SK-N-SH (cell line): ENCODE measurements at regions not wholly inside any gene's neighbourhood (a gene's known extent, or its start where the extent isn't known, plus 50 kb on each side); places are given as distances from the start of the nearest gene placed in this dataset.

Experiments
- CTCF ChIA-PET: fragments of 300-600, 350-600 bp; formaldehyde crosslinking; extraction: SDS; loops from one replicate; lab custom pipeline; 2021; lab: Yijun Ruan, JAX
- POLR2A ChIA-PET: fragments of 350-600 bp; sonication (Branson Sonifier 250); formaldehyde crosslinking; extraction: SDS; loops from one replicate; lab custom pipeline; 2020; ENCODE audit warnings: antibody characterized with exemption, inconsistent platforms; lab: Yijun Ruan, JAX
- DNase-seq: peaks from one replicate; pipeline ENCODE4 v3.0.0; 2012
- H2AFZ ChIP-seq: fragments of 200-600 bp; sonication (generic); 2 replicates; pipeline ENCODE4 v1.8.1; 2016; ENCODE audit warnings: antibody characterized with exemption, mild to moderate bottlenecking, low read depth
- H3F3A ChIP-seq: fragments of 200-600 bp; sonication (generic); replicated peaks from 2 replicates; pipeline ENCODE3; 2016; ENCODE audit warnings: antibody characterized with exemption, mild to moderate bottlenecking; ENCODE audit not compliant: insufficient read depth
- H3K27ac ChIP-seq, 2 experiments: fragments of 200-500 bp in 1 of 2; fragments of 200-600 bp in 1 of 2; sonication (Bioruptor generic) in 1 of 2; sonication (generic), shearing (Covaris generic) in 1 of 2; 2 replicates each; pipeline versions ENCODE4 v1.5.1 to v1.6.1; 2014 to 2016; ENCODE audit warnings: low read depth in 2 of 2, inconsistent platforms in 1 of 2, low read length in 1 of 2, mild to moderate bottlenecking in 1 of 2, mixed read lengths in 1 of 2
- H3K27me3 ChIP-seq: fragments of 200-600 bp; sonication (generic), shearing (Covaris generic); 2 replicates; pipeline ENCODE4 v1.6.1; 2016; ENCODE audit warnings: mixed run types; ENCODE audit not compliant: insufficient read depth
- H3K36me3 ChIP-seq, 2 experiments: fragments of 200-500 bp in 1 of 2; fragments of 200-600 bp in 1 of 2; sonication (Bioruptor generic) in 1 of 2; sonication (generic) in 1 of 2; replicated peaks in 1 of 2; 2 replicates each; pipeline versions ENCODE3 to v1.5.1; 2014 to 2016; ENCODE audit warnings: low read length in 1 of 2, mild to moderate bottlenecking in 1 of 2; ENCODE audit not compliant: insufficient read depth in 2 of 2, control insufficient read depth in 1 of 2
- H3K4me1 ChIP-seq, 2 experiments: fragments of 200-500 bp in 1 of 2; fragments of 200-600 bp in 1 of 2; sonication (Bioruptor generic) in 1 of 2; sonication (generic), shearing (Covaris generic) in 1 of 2; 2 replicates each; pipeline versions ENCODE4 v1.5.1 to v1.6.1; 2014 to 2016; ENCODE audit warnings: low read depth in 1 of 2, low read length in 1 of 2, mixed run types in 1 of 2; ENCODE audit not compliant: insufficient read depth in 2 of 2, control insufficient read depth in 1 of 2
- H3K4me2 ChIP-seq: fragments of 200-600 bp; sonication (generic), shearing (Covaris generic); 2 replicates; pipeline ENCODE4 v1.6.1; 2017; ENCODE audit warnings: mixed run types
- H3K4me3 ChIP-seq, 2 experiments: fragments of 200-500 bp in 1 of 2; fragments of 200-600 bp in 1 of 2; sonication (Bioruptor generic) in 1 of 2; sonication (generic), shearing (Covaris generic) in 1 of 2; 2 replicates each; pipeline versions ENCODE4 v1.5.1 to v1.8.1; 2014 to 2016; ENCODE audit warnings: low read depth in 2 of 2, inconsistent platforms in 1 of 2, low read length in 1 of 2, mild to moderate bottlenecking in 1 of 2, mixed read lengths in 1 of 2, moderate library complexity in 1 of 2
- H3K79me2 ChIP-seq: fragments of 200-600 bp; sonication (generic); 2 replicates; pipeline ENCODE4 v1.8.1; 2017; ENCODE audit warnings: mild to moderate bottlenecking; ENCODE audit not compliant: insufficient read depth
- H3K9ac ChIP-seq: fragments of 200-600 bp; sonication (generic); 2 replicates; pipeline ENCODE4 v1.6.1; 2017; ENCODE audit warnings: mixed run types
- H3K9me2 ChIP-seq: fragments of 200-600 bp; sonication (generic); 2 replicates; pipeline ENCODE4 v1.6.1; 2017; ENCODE audit warnings: mixed run types
- H3K9me3 ChIP-seq: fragments of 200-600 bp; sonication (generic); 2 replicates; pipeline ENCODE4 v1.6.1; 2017; ENCODE audit warnings: mixed run types, mild to moderate bottlenecking, moderate library complexity
- H4K20me1 ChIP-seq: fragments of 200-600 bp; sonication (generic); 2 replicates; pipeline ENCODE4 v1.6.1; 2017; ENCODE audit warnings: mild to moderate bottlenecking, mixed run types; ENCODE audit not compliant: insufficient read depth
- ELF1 ChIP-seq: IDR thresholded peaks from 2 replicates; pipeline ENCODE4 v1.4.0; 2012
- EZH2phosphoT487 ChIP-seq: fragments of 200-600 bp; sonication (generic); IDR thresholded peaks from 2 replicates; pipeline ENCODE4 v1.6.1; 2017; ENCODE audit warnings: low read depth, mixed run types, mild to moderate bottlenecking, antibody characterized with exemption, moderate library complexity, borderline replicate concordance
- FOXM1 ChIP-seq: IDR thresholded peaks from 2 replicates; pipeline ENCODE4 v1.4.0; 2012; ENCODE audit warnings: low read depth, mild to moderate bottlenecking
- GATA2 ChIP-seq: sonication (generic); formaldehyde crosslinking; IDR thresholded peaks from 2 replicates; pipeline ENCODE4 v1.5.0; 2020; ENCODE audit warnings: mild to moderate bottlenecking, missing genetic modification reagents
- MXI1 ChIP-seq: IDR thresholded peaks from 2 replicates; pipeline ENCODE4 v1.6.1; 2012; ENCODE audit warnings: mild to moderate bottlenecking, low read depth, low read length, improper control_type of control experiment
- NRF1 ChIP-seq: IDR thresholded peaks from 2 replicates; pipeline ENCODE4 v1.6.1; 2012; ENCODE audit warnings: low read depth, mild to moderate bottlenecking, low read length
- POLR2AphosphoS5 ChIP-seq: IDR thresholded peaks from 2 replicates; pipeline ENCODE4 v1.6.1; 2012; ENCODE audit warnings: low read depth, low read length
- TAF1 ChIP-seq: IDR thresholded peaks from 2 replicates; pipeline ENCODE4 v1.6.1; 2012; ENCODE audit warnings: low read depth, mild to moderate bottlenecking, low read length, moderate library complexity, borderline replicate concordance
- TCF12 ChIP-seq: IDR thresholded peaks from 2 replicates; pipeline ENCODE4 v1.4.0; 2012
- YY1 ChIP-seq: IDR thresholded peaks from 2 replicates; pipeline ENCODE4 v1.4.0; 2012; ENCODE audit warnings: low read depth, mild to moderate bottlenecking
- WGBS: methylation state at CpG from one replicate; pipeline ENCODE4 v1.1.6; 2017; ENCODE audit warnings: low lambda C conversion rate; 5-methylcytosine and 5-hydroxymethylcytosine counted together
- TF ChIP-seq, protein P1 (sequence below): fragments of 150-350 bp; IDR thresholded peaks from 2 replicates; pipeline ENCODE4 v1.6.1; 2017; ENCODE audit warnings: antibody characterized with exemption, low read length, low read depth, borderline replicate concordance
- TF ChIP-seq, protein P2 (sequence below): IDR thresholded peaks from 2 replicates; pipeline ENCODE4 v1.6.1; 2012; ENCODE audit warnings: mild to moderate bottlenecking, low read depth, low read length, moderate library complexity
- TF ChIP-seq, protein P3 (sequence below): fragments of 150-350 bp; IDR thresholded peaks from 2 replicates; pipeline ENCODE4 v1.6.1; 2016; ENCODE audit warnings: mild to moderate bottlenecking, low read depth, low read length
- TF ChIP-seq, protein P4 (sequence below): fragments of 200-600 bp; sonication (generic); IDR thresholded peaks from 2 replicates; pipeline ENCODE4 v1.6.1; 2017; ENCODE audit warnings: antibody characterized with exemption, mild to moderate bottlenecking, moderate library complexity
- TF ChIP-seq, protein P5 (sequence below): IDR thresholded peaks from 2 replicates; pipeline ENCODE4; 2012

DNA sequence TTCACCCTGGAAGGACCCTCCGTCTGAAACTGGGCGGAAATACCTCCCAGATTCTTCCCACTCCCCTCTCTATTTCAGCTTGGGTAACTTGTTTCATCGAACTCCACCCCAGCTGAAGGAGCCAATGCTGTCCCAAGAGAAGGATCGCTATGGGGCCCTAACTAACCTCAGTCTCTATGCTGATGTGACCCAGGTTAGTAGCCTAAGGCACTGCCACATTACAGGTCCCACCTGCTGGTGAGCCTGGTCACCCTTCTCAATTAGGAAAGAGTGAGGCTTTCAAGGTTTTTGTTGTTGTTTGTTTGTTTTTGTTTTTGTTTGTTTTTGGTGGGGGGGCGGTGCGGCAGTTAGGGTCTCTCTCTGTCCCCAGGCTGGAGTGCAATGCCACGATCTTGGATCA is 168.4 kb downstream of the OR2B2 start:
- H3K27ac ChIP-seq, result no peak overlapping the region
- H3F3A ChIP-seq, result no peaks in the 10 kb centered on the region
- ChIA-PET POLR2A (no interaction called here), CTCF (interaction anchor here (0.6 to 3.6 kb wide), 2 partner anchors 8 to 289 kb away, joined by 3 to 16 read pairs; no protein-coding TSS in a partner anchor)
- WGBS, result 22% methylated on average over 7 of the region's 7 CpGs
- no peaks in the 10 kb centered on the region for H3K79me2 ChIP-seq
- TF ChIP-seq FOXM1, result no peak
- no peak for TF ChIP-seq MXI1
- no peak for TF ChIP-seq YY1
- no peak for TF ChIP-seq TCF12
- H3K4me2 ChIP-seq, result no peak overlapping the region
- no peaks in the 10 kb centered on the region for H4K20me1 ChIP-seq
- H3K27me3 ChIP-seq, result peaks cover 22% of the 10 kb centered on the region; the same call in 1 of the 2 replicates
- DNase-seq, result no peak
- H3K4me1 ChIP-seq, result no peaks in the 10 kb centered on the region
- no peaks in the 10 kb centered on the region for H3K9me2 ChIP-seq
- no peak overlapping the region for H3K4me3 ChIP-seq
- H3K9me3 ChIP-seq, result no peaks in the 10 kb centered on the region
- no peak overlapping the region for H3K9ac ChIP-seq
- no peaks in the 10 kb centered on the region for H3K36me3 ChIP-seq
- no peak overlapping the region for H2AFZ ChIP-seq

DNA sequence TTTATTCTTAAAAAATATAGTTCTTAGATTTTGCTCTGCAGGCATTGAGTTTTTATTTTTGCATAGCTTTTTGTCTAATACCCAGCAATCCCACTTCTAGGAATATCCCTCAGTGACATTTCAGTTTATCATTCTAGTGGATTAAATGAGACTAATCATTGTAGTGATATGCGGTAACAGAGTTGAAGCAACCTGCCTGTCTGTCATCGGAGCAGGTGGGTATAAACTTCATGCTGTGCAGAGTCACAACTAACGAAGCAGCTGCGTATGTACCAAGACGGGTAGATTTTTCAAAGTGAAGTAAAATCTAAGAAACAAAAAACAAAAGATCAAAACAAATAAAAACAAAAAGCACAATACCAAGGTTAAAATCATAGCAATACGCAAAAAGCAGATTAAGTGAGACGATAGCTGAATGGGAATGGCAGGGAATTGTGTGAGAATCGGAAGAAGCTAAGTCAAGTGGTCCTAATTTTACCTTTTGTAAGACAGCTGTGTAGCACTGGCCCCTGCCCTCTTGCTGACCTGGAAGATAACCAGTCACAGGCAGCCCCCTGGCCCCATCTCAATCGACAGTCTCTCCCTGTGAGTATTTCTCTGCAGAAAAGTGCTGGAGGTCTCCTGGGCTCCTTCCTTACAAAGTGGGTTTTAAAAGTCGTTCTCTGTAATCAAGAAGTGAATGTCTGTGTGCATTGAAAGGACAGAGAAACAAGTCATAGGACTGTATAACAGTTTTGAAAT is 169.2 kb downstream of the OR2B2 start:
- ChIA-PET CTCF (interaction anchor here (0.7 to 3.6 kb wide), 2 partner anchors 9 to 17 kb away, joined by 3 to 16 read pairs; no protein-coding TSS in a partner anchor), POLR2A (no interaction called here)
- no peak overlapping the region for H3K4me2 ChIP-seq
- H3K27ac ChIP-seq, result no peak overlapping the region
- DNase-seq, result no peak
- H3K9me3 ChIP-seq, result no peaks in the 10 kb centered on the region
- H3F3A ChIP-seq, result no peaks in the 10 kb centered on the region
- H3K27me3 ChIP-seq, result peaks cover 17% of the 10 kb centered on the region; the same call in 1 of the 2 replicates
- no peaks in the 10 kb centered on the region for H3K9me2 ChIP-seq
- H3K4me3 ChIP-seq, result no peak overlapping the region
- no peaks in the 10 kb centered on the region for H3K4me1 ChIP-seq
- no peak overlapping the region for H2AFZ ChIP-seq
- H3K79me2 ChIP-seq, result no peaks in the 10 kb centered on the region
- no peaks in the 10 kb centered on the region for H3K36me3 ChIP-seq
- H4K20me1 ChIP-seq, result no peaks in the 10 kb centered on the region
- 20% methylated on average over 10 of the region's 10 CpGs for WGBS
- H3K9ac ChIP-seq, result no peak overlapping the region
- TF ChIP-seq NRF1 (no peak), ELF1 (no peak), EZH2phosphoT487 (no peak), GATA2 (CRISPR knock-in tag) (no peak), TAF1 (no peak), POLR2AphosphoS5 (no peak)
- TF ChIP-seq, protein P1, sequence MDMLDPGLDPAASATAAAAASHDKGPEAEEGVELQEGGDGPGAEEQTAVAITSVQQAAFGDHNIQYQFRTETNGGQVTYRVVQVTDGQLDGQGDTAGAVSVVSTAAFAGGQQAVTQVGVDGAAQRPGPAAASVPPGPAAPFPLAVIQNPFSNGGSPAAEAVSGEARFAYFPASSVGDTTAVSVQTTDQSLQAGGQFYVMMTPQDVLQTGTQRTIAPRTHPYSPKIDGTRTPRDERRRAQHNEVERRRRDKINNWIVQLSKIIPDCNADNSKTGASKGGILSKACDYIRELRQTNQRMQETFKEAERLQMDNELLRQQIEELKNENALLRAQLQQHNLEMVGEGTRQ, result no peak
- TF ChIP-seq, protein P2, sequence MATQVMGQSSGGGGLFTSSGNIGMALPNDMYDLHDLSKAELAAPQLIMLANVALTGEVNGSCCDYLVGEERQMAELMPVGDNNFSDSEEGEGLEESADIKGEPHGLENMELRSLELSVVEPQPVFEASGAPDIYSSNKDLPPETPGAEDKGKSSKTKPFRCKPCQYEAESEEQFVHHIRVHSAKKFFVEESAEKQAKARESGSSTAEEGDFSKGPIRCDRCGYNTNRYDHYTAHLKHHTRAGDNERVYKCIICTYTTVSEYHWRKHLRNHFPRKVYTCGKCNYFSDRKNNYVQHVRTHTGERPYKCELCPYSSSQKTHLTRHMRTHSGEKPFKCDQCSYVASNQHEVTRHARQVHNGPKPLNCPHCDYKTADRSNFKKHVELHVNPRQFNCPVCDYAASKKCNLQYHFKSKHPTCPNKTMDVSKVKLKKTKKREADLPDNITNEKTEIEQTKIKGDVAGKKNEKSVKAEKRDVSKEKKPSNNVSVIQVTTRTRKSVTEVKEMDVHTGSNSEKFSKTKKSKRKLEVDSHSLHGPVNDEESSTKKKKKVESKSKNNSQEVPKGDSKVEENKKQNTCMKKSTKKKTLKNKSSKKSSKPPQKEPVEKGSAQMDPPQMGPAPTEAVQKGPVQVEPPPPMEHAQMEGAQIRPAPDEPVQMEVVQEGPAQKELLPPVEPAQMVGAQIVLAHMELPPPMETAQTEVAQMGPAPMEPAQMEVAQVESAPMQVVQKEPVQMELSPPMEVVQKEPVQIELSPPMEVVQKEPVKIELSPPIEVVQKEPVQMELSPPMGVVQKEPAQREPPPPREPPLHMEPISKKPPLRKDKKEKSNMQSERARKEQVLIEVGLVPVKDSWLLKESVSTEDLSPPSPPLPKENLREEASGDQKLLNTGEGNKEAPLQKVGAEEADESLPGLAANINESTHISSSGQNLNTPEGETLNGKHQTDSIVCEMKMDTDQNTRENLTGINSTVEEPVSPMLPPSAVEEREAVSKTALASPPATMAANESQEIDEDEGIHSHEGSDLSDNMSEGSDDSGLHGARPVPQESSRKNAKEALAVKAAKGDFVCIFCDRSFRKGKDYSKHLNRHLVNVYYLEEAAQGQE, result no peak
- TF ChIP-seq, protein P3, sequence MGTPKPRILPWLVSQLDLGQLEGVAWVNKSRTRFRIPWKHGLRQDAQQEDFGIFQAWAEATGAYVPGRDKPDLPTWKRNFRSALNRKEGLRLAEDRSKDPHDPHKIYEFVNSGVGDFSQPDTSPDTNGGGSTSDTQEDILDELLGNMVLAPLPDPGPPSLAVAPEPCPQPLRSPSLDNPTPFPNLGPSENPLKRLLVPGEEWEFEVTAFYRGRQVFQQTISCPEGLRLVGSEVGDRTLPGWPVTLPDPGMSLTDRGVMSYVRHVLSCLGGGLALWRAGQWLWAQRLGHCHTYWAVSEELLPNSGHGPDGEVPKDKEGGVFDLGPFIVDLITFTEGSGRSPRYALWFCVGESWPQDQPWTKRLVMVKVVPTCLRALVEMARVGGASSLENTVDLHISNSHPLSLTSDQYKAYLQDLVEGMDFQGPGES, result no peak
- TF ChIP-seq, protein P4, sequence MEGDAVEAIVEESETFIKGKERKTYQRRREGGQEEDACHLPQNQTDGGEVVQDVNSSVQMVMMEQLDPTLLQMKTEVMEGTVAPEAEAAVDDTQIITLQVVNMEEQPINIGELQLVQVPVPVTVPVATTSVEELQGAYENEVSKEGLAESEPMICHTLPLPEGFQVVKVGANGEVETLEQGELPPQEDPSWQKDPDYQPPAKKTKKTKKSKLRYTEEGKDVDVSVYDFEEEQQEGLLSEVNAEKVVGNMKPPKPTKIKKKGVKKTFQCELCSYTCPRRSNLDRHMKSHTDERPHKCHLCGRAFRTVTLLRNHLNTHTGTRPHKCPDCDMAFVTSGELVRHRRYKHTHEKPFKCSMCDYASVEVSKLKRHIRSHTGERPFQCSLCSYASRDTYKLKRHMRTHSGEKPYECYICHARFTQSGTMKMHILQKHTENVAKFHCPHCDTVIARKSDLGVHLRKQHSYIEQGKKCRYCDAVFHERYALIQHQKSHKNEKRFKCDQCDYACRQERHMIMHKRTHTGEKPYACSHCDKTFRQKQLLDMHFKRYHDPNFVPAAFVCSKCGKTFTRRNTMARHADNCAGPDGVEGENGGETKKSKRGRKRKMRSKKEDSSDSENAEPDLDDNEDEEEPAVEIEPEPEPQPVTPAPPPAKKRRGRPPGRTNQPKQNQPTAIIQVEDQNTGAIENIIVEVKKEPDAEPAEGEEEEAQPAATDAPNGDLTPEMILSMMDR, result no peak
- TF ChIP-seq, protein P5, sequence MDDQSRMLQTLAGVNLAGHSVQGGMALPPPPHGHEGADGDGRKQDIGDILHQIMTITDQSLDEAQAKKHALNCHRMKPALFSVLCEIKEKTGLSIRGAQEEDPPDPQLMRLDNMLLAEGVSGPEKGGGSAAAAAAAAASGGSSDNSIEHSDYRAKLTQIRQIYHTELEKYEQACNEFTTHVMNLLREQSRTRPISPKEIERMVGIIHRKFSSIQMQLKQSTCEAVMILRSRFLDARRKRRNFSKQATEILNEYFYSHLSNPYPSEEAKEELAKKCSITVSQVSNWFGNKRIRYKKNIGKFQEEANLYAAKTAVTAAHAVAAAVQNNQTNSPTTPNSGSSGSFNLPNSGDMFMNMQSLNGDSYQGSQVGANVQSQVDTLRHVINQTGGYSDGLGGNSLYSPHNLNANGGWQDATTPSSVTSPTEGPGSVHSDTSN, result no peak
